ENCODE measurements at regions not wholly inside any gene's neighbourhood (a gene's known extent, or its start where the extent isn't known, plus 50 kb on each side); places are given as distances from the start of the nearest gene placed in this dataset.

DNA sequence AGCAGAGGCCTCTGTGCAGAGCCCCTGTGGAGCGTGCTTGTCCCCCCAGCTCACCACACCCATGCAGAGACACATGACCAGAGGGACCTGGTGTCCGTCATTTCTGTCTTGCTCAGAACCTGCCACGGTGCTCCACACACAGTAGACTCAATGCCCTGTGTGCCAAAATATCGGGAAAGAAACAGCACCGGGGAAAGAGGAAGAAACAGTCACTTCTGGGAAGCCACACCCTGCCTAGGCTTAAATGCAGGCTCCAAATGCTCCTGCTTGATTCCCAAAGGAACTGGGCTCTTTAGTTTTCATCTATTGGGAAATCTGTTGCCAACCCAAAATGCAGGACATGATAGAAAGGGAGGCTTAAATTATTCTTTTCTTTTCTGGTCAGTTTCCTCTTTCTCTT is 503.9 kb downstream of the CD83 start:
- TF ChIP-seq POLR2A (IDR thresholded peaks at IDR 0.05; ENCODE audit: borderline replicate concordance, extremely low read depth, insufficient read depth, insufficient read length) (no peak), CTCF (IDR thresholded peaks at IDR 0.05 in 2 of 3, conservative IDR thresholded peaks at IDR 0.05 in 1 of 3; ENCODE audit: borderline replicate concordance in 1 of 3, insufficient read depth in 1 of 3, low read depth in 2 of 3, low read length in 2 of 3) (no peak), CEBPB (IDR thresholded peaks at IDR 0.05; ENCODE audit: low read depth) (no peak), SP1 (IDR thresholded peaks at IDR 0.05; ENCODE audit: low read depth) (no peak), EZH2phosphoT487 (IDR thresholded peaks at IDR 0.05; ENCODE audit: borderline replicate concordance) (no peak), ZNF274 (IDR thresholded peaks at IDR 0.05; ENCODE audit: low read depth, low read length) (no peak), POLR2AphosphoS5 (IDR thresholded peaks at IDR 0.05; ENCODE audit: low read depth, low read length) (no peak)
- TF ChIP-seq, protein P1, sequence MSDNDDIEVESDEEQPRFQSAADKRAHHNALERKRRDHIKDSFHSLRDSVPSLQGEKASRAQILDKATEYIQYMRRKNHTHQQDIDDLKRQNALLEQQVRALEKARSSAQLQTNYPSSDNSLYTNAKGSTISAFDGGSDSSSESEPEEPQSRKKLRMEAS (IDR thresholded peaks at IDR 0.05): no peak

All from HCT116 (cell line).